Endothelial cell (in vitro differentiated cells): ENCODE measurements at regions not wholly inside any gene's neighbourhood (a gene's known extent, or its start where the extent isn't known, plus 50 kb on each side); places are given as distances from the start of the nearest gene placed in this dataset.
"Not testable (repeated sequence)": the region's sequence is repeated elsewhere in the genome, so short reads cannot be mapped to it uniquely, and the experiment has no call there.

Experiments used
- DNase-seq: peaks from one replicate; pipeline ENCODE4 v3.0.0; 2021; ENCODE audit warnings: low spot score
- H3K27ac Mint-ChIP-seq: one replicate; pipeline ENCODE4 v1.8.0; 2021; ENCODE audit warnings: mixed read lengths, inconsistent platforms; ENCODE audit not compliant: unreplicated experiment
- H3K27me3 Mint-ChIP-seq: one replicate; pipeline ENCODE4 v1.8.0; 2021; ENCODE audit warnings: mild to moderate bottlenecking, moderate library complexity, mixed read lengths, inconsistent platforms; ENCODE audit not compliant: unreplicated experiment
- H3K36me3 Mint-ChIP-seq: one replicate; pipeline ENCODE4 v1.8.0; 2021; ENCODE audit warnings: mild to moderate bottlenecking, low read depth, mixed read lengths, inconsistent platforms; ENCODE audit not compliant: unreplicated experiment
- H3K4me1 Mint-ChIP-seq: one replicate; pipeline ENCODE4 v1.8.0; 2021; ENCODE audit warnings: mild to moderate bottlenecking, mixed read lengths, inconsistent platforms; ENCODE audit not compliant: unreplicated experiment
- H3K4me3 Mint-ChIP-seq: one replicate; pipeline ENCODE4 v1.8.0; 2021; ENCODE audit warnings: mild to moderate bottlenecking, mixed read lengths, inconsistent platforms; ENCODE audit not compliant: unreplicated experiment
- H3K9me3 Mint-ChIP-seq: one replicate; pipeline ENCODE4 v1.8.0; 2021; ENCODE audit warnings: mixed read lengths, inconsistent platforms; ENCODE audit not compliant: unreplicated experiment
- TF ChIP-seq, protein P1 (sequence below): fragments of 200-600 bp; sonication (generic); IDR thresholded peaks from one replicate; pipeline ENCODE4 v1.5.0; 2021; ENCODE audit warnings: antibody characterized with exemption; ENCODE audit not compliant: unreplicated experiment

GRCh38 chr3:87121856-87122255 lies 105.3 kb upstream of the CHMP2B start:
- Mint-ChIP-seq H3K27me3 (no peaks in the 10 kb centered on the region), H3K36me3 (no peaks in the 10 kb centered on the region), H3K4me1 (peaks cover 3% of the 10 kb centered on the region), H3K4me3 (no peak overlapping the region), H3K9me3 (no peaks in the 10 kb centered on the region), H3K27ac (no peak overlapping the region)
- no peak for DNase-seq
- TF ChIP-seq, protein P1, sequence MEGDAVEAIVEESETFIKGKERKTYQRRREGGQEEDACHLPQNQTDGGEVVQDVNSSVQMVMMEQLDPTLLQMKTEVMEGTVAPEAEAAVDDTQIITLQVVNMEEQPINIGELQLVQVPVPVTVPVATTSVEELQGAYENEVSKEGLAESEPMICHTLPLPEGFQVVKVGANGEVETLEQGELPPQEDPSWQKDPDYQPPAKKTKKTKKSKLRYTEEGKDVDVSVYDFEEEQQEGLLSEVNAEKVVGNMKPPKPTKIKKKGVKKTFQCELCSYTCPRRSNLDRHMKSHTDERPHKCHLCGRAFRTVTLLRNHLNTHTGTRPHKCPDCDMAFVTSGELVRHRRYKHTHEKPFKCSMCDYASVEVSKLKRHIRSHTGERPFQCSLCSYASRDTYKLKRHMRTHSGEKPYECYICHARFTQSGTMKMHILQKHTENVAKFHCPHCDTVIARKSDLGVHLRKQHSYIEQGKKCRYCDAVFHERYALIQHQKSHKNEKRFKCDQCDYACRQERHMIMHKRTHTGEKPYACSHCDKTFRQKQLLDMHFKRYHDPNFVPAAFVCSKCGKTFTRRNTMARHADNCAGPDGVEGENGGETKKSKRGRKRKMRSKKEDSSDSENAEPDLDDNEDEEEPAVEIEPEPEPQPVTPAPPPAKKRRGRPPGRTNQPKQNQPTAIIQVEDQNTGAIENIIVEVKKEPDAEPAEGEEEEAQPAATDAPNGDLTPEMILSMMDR = no peak

GRCh38 chr3:87120881-87121280 lies 106.2 kb upstream of the CHMP2B start:
- TF ChIP-seq, protein P1 = no peak
- H3K27ac Mint-ChIP-seq = no peak overlapping the region
- no peaks in the 10 kb centered on the region for H3K27me3 Mint-ChIP-seq
- no peaks in the 10 kb centered on the region for H3K9me3 Mint-ChIP-seq
- DNase-seq = no peak
- H3K4me3 Mint-ChIP-seq = no peak overlapping the region
- H3K36me3 Mint-ChIP-seq = no peaks in the 10 kb centered on the region
- no peaks in the 10 kb centered on the region for H3K4me1 Mint-ChIP-seq

DNA sequence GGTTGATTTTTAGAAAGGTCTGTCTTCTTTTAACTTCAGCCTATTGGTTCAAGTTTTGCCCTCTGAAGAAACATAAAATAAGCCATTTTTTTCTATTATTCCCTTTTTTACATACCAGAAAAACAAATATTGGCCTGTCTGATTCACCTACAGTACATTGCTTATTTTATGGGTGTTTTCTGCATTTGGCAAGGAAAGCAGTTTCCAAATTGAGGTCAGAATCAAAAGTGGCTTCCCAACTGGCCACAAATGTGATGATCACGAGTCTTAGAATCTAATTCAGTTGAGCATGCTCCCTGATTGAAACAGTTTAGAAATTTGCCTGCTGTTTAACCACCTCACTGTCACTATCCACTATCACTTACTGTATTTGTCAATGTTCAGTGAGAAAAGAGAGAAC lies 106.9 kb upstream of the CHMP2B start:
- no peak for DNase-seq
- no peak overlapping the region for H3K27ac Mint-ChIP-seq
- H3K4me3 Mint-ChIP-seq = no peak overlapping the region
- no peaks in the 10 kb centered on the region for H3K9me3 Mint-ChIP-seq
- no peaks in the 10 kb centered on the region for H3K27me3 Mint-ChIP-seq
- TF ChIP-seq, protein P1 = no peak
- no peaks in the 10 kb centered on the region for H3K36me3 Mint-ChIP-seq
- no peaks in the 10 kb centered on the region for H3K4me1 Mint-ChIP-seq

GRCh38 chr3:87109465-87109864 lies 117.6 kb upstream of the CHMP2B start:
- Mint-ChIP-seq H3K9me3 (peaks cover 4% of the 10 kb centered on the region), H3K27me3 (no peaks in the 10 kb centered on the region), H3K36me3 (peaks cover 4% of the 10 kb centered on the region), H3K27ac (no peak overlapping the region), H3K4me1 (no peaks in the 10 kb centered on the region), H3K4me3 (no peak overlapping the region)
- TF ChIP-seq, protein P1 = no peak
- no peak for DNase-seq

DNA sequence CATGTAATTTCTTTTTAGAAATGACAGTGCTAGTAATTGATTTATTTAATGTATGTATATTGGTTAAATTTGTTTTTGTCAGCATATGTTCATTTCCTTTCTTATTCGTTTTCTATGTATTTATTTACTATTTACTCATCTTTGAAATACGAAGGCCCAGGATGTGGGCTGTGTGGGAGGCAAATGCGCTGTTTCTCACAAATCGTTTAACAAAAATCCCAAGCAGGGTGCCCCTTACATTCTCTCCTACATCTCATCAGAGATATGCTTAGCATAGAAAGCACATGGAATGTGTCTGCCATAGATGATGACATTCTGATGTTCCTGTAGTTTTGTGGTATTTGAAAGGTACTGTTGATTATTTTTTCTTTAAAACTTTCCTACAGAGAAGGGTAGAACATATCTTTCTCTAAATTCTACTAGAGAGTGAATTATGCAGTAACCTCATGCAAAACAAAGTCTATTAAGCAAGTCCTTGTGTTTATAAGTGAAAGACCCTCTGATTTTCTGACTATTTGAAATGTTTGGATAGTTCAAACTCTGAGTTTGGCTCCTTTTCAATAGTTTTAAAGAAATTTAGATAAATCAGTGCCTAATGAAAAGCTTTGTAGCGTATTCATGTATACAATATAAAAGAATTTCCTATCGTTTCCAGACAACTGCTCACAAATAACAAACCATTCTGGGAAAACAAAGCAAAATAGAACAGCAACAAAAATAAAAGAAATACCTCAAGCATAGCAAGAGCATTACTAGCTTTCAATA lies 111.1 kb upstream of the VGLL3 start:
- peaks cover 4% of the 10 kb centered on the region for H3K36me3 Mint-ChIP-seq
- H3K9me3 Mint-ChIP-seq = peaks cover 4% of the 10 kb centered on the region
- DNase-seq = no peak
- H3K4me1 Mint-ChIP-seq = no peaks in the 10 kb centered on the region
- peaks cover 2% of the 10 kb centered on the region for H3K27me3 Mint-ChIP-seq
- H3K27ac Mint-ChIP-seq = no peak overlapping the region
- no peak overlapping the region for H3K4me3 Mint-ChIP-seq
- TF ChIP-seq, protein P1 = no peak

DNA sequence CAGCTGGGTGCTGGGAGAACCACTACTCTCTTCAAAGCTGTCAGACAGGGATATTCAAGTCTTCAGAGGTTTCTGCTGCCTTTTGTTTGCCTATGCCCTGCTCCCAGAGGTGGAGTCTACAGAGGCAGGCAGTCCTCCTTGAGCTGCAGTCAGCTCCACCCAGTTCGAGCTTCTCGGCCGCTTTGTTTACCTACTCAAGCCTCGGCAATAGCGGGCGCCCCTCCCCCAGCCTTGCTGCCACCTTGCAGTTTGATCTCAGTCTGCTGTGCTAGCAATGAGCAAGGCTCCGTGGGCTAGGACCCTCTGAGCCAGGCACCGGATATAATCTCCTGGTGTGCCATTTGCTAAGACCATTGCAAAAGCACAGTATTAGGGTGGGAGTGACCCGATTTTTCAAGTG lies 106.8 kb upstream of the VGLL3 start:
- H3K9me3 Mint-ChIP-seq, H3K36me3 Mint-ChIP-seq, DNase-seq, H3K27me3 Mint-ChIP-seq, H3K27ac Mint-ChIP-seq, H3K4me1 Mint-ChIP-seq, H3K4me3 Mint-ChIP-seq: not testable (repeated sequence)
